ENCODE measurements at regions not wholly inside any gene's neighbourhood (a gene's known extent, or its start where the extent isn't known, plus 50 kb on each side); places are given as distances from the start of the nearest gene placed in this dataset.
A peak's percentile ranks its signal among the peaks of the same experiment; 100 is the strongest.

GRCh38 chr3:103410231-103410630, 975.4 kb downstream of the ZPLD1 start:
- Mint-ChIP-seq H3K27ac (ENCODE audit: unreplicated experiment) (no peak overlapping the region), H3K4me1 (ENCODE audit: low read depth, unreplicated experiment) (no peaks in the 10 kb centered on the region), H3K9me3 (ENCODE audit: unreplicated experiment) (no peaks in the 10 kb centered on the region), H3K27me3 (ENCODE audit: insufficient read depth, unreplicated experiment) (no peaks in the 10 kb centered on the region), H3K36me3 (ENCODE audit: insufficient read depth, unreplicated experiment) (no peaks in the 10 kb centered on the region), H3K4me3 (ENCODE audit: unreplicated experiment) (no peak overlapping the region)
- H3K4me3 ChIP-seq (ENCODE audit: low read depth, low read length) = no peak overlapping the region
- H3K9me3 ChIP-seq = no peaks in the 10 kb centered on the region
- CTCF ChIA-PET = interaction anchor here (1.1 kb wide), 1 partner anchor 28 kb away, joined by 4 read pairs; no protein-coding TSS in a partner anchor
- POLR2A ChIA-PET = no interaction called here
- BruUV-seq (replicated peaks) = no TSS peak
- H3K36me3 ChIP-seq (ENCODE audit: control insufficient read depth, insufficient read depth, low read length) = no peaks in the 10 kb centered on the region
- DNase-seq = peak in 1 of 2 experiments; percentile 6
- TF ChIP-seq, protein P1, sequence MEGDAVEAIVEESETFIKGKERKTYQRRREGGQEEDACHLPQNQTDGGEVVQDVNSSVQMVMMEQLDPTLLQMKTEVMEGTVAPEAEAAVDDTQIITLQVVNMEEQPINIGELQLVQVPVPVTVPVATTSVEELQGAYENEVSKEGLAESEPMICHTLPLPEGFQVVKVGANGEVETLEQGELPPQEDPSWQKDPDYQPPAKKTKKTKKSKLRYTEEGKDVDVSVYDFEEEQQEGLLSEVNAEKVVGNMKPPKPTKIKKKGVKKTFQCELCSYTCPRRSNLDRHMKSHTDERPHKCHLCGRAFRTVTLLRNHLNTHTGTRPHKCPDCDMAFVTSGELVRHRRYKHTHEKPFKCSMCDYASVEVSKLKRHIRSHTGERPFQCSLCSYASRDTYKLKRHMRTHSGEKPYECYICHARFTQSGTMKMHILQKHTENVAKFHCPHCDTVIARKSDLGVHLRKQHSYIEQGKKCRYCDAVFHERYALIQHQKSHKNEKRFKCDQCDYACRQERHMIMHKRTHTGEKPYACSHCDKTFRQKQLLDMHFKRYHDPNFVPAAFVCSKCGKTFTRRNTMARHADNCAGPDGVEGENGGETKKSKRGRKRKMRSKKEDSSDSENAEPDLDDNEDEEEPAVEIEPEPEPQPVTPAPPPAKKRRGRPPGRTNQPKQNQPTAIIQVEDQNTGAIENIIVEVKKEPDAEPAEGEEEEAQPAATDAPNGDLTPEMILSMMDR (IDR thresholded peaks at IDR 0.05; ENCODE audit: insufficient read depth in 1 of 2, low read depth in 1 of 2, low read length in 1 of 2, severe bottlenecking in 1 of 2, unreplicated experiment in 1 of 2) = peak; percentile 10 to 36
- H3K27me3 ChIP-seq (replicated peaks; ENCODE audit: control insufficient read depth, insufficient read depth, low read length) = no peaks in the 10 kb centered on the region
- intact Hi-C loops (cut with micrococcal nuclease; ENCODE audit: unreplicated experiment) = no loop called here
- no peaks in the 10 kb centered on the region for H3K4me1 ChIP-seq

DNA sequence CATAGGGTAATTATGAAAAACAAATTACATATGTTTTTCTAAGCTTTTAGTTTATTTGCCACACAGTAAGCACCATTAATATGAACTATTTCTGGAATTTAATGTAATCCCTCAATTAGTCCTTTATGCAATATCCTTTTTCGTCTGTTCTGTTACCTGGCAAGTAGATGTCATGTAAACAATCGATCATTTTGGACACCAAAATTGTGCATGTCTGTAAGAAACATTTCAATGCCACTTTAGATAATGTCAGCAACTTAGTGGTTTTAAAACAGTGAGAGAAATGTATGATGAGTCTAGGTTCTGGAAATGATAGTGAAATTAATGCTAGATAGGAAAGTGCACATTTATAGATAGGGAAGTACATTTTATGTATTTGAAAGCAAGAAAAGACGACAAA, 986.6 kb downstream of the ZPLD1 start:
- Mint-ChIP-seq H3K9me3 (ENCODE audit: unreplicated experiment) (no peaks in the 10 kb centered on the region), H3K4me1 (ENCODE audit: low read depth, unreplicated experiment) (no peaks in the 10 kb centered on the region), H3K27me3 (ENCODE audit: insufficient read depth, unreplicated experiment) (no peaks in the 10 kb centered on the region), H3K27ac (ENCODE audit: unreplicated experiment) (no peak overlapping the region), H3K4me3 (ENCODE audit: unreplicated experiment) (no peak overlapping the region), H3K36me3 (ENCODE audit: insufficient read depth, unreplicated experiment) (no peaks in the 10 kb centered on the region)
- H3K27me3 ChIP-seq (replicated peaks; ENCODE audit: control insufficient read depth, insufficient read depth, low read length) = no peaks in the 10 kb centered on the region
- DNase-seq = no peak
- TF ChIP-seq, protein P1 (IDR thresholded peaks at IDR 0.05; ENCODE audit: insufficient read depth in 1 of 2, low read depth in 1 of 2, low read length in 1 of 2, severe bottlenecking in 1 of 2, unreplicated experiment in 1 of 2) = no peak
- POLR2A ChIA-PET = no interaction called here
- intact Hi-C loops (cut with micrococcal nuclease; ENCODE audit: unreplicated experiment) = no loop called here
- H3K36me3 ChIP-seq (ENCODE audit: control insufficient read depth, insufficient read depth, low read length) = no peaks in the 10 kb centered on the region
- no peak overlapping the region for H3K4me3 ChIP-seq (ENCODE audit: low read depth, low read length)
- H3K9me3 ChIP-seq = no peaks in the 10 kb centered on the region
- no TSS peak for BruUV-seq (replicated peaks)
- H3K4me1 ChIP-seq = no peaks in the 10 kb centered on the region
- CTCF ChIA-PET = no interaction called here

- Mint-ChIP-seq H3K4me3 (ENCODE audit: unreplicated experiment) (no peak overlapping the region), H3K4me1 (ENCODE audit: low read depth, unreplicated experiment) (peaks cover 8% of the 10 kb centered on the region), H3K27ac (ENCODE audit: unreplicated experiment) (peak overlapping the region; percentile 69), H3K9me3 (ENCODE audit: unreplicated experiment) (peaks cover 10% of the 10 kb centered on the region), H3K27me3 (ENCODE audit: insufficient read depth, unreplicated experiment) (no peaks in the 10 kb centered on the region), H3K36me3 (ENCODE audit: insufficient read depth, unreplicated experiment) (no peaks in the 10 kb centered on the region)
- peaks cover 13% of the 10 kb centered on the region for H3K9me3 ChIP-seq
- no peaks in the 10 kb centered on the region for H3K36me3 ChIP-seq (ENCODE audit: control insufficient read depth, insufficient read depth, low read length)
- H3K27me3 ChIP-seq (replicated peaks; ENCODE audit: control insufficient read depth, insufficient read depth, low read length) = no peaks in the 10 kb centered on the region
- BruUV-seq (replicated peaks) = no TSS peak
- POLR2A ChIA-PET = no interaction called here
- intact Hi-C loops (cut with micrococcal nuclease; ENCODE audit: unreplicated experiment) = no loop called here
- CTCF ChIA-PET = interaction anchor here (0.8 kb wide), 1 partner anchor 28 kb away, joined by 4 read pairs; no protein-coding TSS in a partner anchor
- DNase-seq = peak; percentile 68 to 74
- no peak overlapping the region for H3K4me3 ChIP-seq (ENCODE audit: low read depth, low read length)
- H3K4me1 ChIP-seq = peaks cover 17% of the 10 kb centered on the region
- TF ChIP-seq, protein P1 (IDR thresholded peaks at IDR 0.05; ENCODE audit: insufficient read depth in 1 of 2, low read depth in 1 of 2, low read length in 1 of 2, severe bottlenecking in 1 of 2, unreplicated experiment in 1 of 2) = no peak
These were observed 1003.1 kb downstream of the ZPLD1 start for GRCh38 chr3:103437883-103438282.

All from Caco-2 (cell line).